DND-41 (cell line): ENCODE measurements at regions not wholly inside any gene's neighbourhood (a gene's known extent, or its start where the extent isn't known, plus 50 kb on each side); places are given as distances from the start of the nearest gene placed in this dataset.

Experiments used
- EZH2 ChIP-seq: IDR thresholded peaks from 3 replicates; pipeline ENCODE4 v1.6.1; 2012; ENCODE audit warnings: borderline replicate concordance, low read depth, mild to moderate bottlenecking, moderate library complexity, low read length, inconsistent platforms; ENCODE audit not compliant: severe bottlenecking
- TF ChIP-seq, protein P1 (sequence below): IDR thresholded peaks from 2 replicates; pipeline ENCODE4 v1.5.1; 2012; ENCODE audit warnings: borderline replicate concordance, low read length, moderate library complexity, mild to moderate bottlenecking; ENCODE audit not compliant: poor library complexity, severe bottlenecking; ENCODE audit errors: extremely low read depth

DNA sequence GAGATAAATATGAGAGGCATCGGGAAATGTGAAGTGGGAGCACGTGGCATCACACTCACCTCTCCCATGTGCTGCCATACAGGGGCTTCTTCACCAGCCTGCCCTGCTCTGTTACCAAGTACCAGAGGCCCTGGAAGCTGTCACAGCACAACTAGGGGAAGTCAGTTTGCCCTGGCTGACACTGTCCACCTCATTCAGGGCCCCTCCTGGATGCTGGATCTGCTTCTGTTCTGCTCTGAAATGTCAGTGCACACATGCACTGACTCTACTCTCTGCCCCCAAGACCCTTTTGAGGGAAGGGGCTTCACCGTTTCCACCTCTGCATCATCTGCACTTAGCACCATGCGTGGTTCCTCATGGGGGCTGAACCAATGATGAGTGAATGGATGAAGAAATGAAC lies 311.1 kb downstream of the EN1 start:
- TF ChIP-seq, protein P1, sequence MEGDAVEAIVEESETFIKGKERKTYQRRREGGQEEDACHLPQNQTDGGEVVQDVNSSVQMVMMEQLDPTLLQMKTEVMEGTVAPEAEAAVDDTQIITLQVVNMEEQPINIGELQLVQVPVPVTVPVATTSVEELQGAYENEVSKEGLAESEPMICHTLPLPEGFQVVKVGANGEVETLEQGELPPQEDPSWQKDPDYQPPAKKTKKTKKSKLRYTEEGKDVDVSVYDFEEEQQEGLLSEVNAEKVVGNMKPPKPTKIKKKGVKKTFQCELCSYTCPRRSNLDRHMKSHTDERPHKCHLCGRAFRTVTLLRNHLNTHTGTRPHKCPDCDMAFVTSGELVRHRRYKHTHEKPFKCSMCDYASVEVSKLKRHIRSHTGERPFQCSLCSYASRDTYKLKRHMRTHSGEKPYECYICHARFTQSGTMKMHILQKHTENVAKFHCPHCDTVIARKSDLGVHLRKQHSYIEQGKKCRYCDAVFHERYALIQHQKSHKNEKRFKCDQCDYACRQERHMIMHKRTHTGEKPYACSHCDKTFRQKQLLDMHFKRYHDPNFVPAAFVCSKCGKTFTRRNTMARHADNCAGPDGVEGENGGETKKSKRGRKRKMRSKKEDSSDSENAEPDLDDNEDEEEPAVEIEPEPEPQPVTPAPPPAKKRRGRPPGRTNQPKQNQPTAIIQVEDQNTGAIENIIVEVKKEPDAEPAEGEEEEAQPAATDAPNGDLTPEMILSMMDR = no peak
- TF ChIP-seq EZH2 = no peak
